Activated CD4-positive, alpha-beta memory T cell treated with anti-CD3 and anti-CD28 coated beads, Interleukin-2, amount 10 ng/mL, durations not matched to agents 7 days and 5 days (primary cell): ENCODE measurements at regions not wholly inside any gene's neighbourhood (a gene's known extent, or its start where the extent isn't known, plus 50 kb on each side); places are given as distances from the start of the nearest gene placed in this dataset.

Experiments
- CTCF ChIA-PET: fragments of 350-600 bp; sonication (Branson Sonifier 250); formaldehyde crosslinking; loops from one replicate; lab custom pipeline; 2021; ENCODE audit warnings: antibody characterized with exemption, inconsistent platforms; lab: Charles Lee
- POLR2A ChIA-PET: fragments of 350-600 bp; sonication (Branson Sonifier 250); formaldehyde crosslinking; loops from one replicate; lab custom pipeline; 2021; ENCODE audit warnings: antibody characterized with exemption; lab: Charles Lee
- DNase-seq: peaks from one replicate; pipeline ENCODE4 v3.0.0-alpha.2; 2020
- H3K27ac Mint-ChIP-seq: one replicate; pipeline ENCODE4 v1.8.0; 2021; ENCODE audit warnings: mild to moderate bottlenecking, mixed read lengths
- H3K27me3 Mint-ChIP-seq: one replicate; pipeline ENCODE4 v1.8.0; 2021; ENCODE audit warnings: mixed read lengths
- H3K36me3 Mint-ChIP-seq: one replicate; pipeline ENCODE4 v1.8.0; 2021; ENCODE audit warnings: low read depth, mixed read lengths
- H3K4me1 Mint-ChIP-seq: one replicate; pipeline ENCODE4 v1.8.0; 2021; ENCODE audit warnings: mixed read lengths
- H3K4me3 Mint-ChIP-seq: one replicate; pipeline ENCODE4 v1.8.0; 2021; ENCODE audit warnings: mild to moderate bottlenecking, mixed read lengths
- H3K9me3 Mint-ChIP-seq: one replicate; pipeline ENCODE4 v1.8.0; 2021; ENCODE audit warnings: mixed read lengths

DNA sequence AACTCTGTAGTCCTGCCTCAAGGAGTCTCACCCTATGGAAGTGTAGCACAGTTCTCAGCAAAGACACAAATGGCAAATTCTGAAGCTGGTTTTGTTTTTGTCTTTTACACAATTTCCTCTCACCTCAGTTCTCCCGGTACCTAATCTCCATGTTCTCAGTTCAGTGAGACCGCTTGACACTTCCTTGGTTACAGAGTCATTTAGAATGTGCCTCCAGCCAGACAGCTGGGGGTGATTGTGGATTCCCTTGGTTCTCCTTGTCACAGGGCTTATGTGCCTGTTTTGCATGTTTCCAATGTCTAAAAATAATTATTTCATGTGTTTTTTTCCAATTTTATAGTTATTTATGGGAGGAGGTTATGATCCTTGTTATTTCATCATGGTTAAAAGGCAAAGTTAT lies 379.5 kb upstream of the MAP2 start:
- ChIA-PET POLR2A (no interaction called here), CTCF (no interaction called here)
- Mint-ChIP-seq H3K9me3 (no peaks in the 10 kb centered on the region), H3K4me3 (no peak overlapping the region), H3K27me3 (no peaks in the 10 kb centered on the region), H3K36me3 (no peaks in the 10 kb centered on the region), H3K27ac (no peak overlapping the region), H3K4me1 (no peaks in the 10 kb centered on the region)
- no peak for DNase-seq

DNA sequence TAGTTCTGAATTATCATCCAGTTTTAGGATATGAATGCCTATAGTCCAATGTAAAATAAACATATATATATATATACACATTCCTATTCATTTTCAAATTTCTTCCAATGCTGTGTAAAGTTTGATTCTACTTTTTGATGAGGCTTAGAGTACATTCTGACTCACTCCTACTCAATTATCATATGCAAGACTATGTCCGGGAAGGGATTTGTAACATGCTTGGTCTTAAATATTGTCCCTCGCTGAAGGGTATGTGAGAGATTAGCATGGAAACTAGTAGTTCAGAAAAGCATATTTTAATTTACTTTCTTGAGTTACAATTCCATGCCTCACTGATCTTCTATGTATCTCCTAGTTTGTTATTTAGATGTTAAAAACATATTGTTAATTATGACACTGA lies 377.7 kb upstream of the MAP2 start:
- CTCF ChIA-PET = no interaction called here
- Mint-ChIP-seq H3K4me3 (no peak overlapping the region), H3K36me3 (no peaks in the 10 kb centered on the region), H3K9me3 (no peaks in the 10 kb centered on the region), H3K27me3 (no peaks in the 10 kb centered on the region), H3K4me1 (no peaks in the 10 kb centered on the region), H3K27ac (no peak overlapping the region)
- POLR2A ChIA-PET = no interaction called here
- DNase-seq = no peak

DNA sequence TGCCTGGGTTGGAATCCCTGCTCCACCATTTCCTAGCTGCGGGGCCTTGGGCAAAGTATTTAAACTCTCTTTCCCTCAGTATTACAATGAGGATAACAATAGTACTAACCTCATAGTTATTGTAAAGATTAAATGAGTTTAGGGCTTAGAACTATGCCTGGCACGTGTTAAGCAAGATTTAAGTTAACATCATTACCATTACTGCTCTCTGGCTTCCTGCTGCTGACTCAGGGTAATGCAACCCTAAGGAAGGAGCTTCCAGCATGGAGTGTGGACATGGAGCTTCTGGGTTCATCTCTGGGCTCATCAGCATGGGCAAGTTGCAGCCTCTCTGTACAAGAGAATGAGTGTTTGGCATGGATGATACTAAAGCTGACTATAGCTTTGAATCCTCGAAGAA lies 374.2 kb upstream of the MAP2 start:
- CTCF ChIA-PET = no interaction called here

DNA sequence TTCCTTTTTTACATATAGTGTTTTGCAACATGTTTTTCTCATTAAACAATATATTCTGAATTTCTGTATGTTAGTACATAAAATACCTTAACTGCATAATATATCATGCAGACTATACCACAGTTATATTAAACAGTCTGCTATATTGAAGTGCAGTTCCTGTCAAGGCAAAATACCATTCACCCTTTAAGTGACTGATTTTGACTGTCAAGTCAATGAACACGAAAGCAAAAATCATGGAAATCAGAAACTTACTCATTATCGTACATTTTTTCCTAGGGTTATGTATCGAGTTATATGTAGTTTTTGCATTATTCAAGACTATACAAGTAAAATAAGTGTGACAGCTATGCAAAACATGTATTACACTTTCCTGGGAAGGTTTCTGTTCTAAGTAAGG lies 361.6 kb upstream of the MAP2 start:
- Mint-ChIP-seq H3K27me3 (no peaks in the 10 kb centered on the region), H3K4me3 (no peak overlapping the region), H3K4me1 (no peaks in the 10 kb centered on the region), H3K36me3 (no peaks in the 10 kb centered on the region), H3K27ac (no peak overlapping the region), H3K9me3 (peaks cover 4% of the 10 kb centered on the region)
- DNase-seq = no peak
- ChIA-PET CTCF (no interaction called here), POLR2A (no interaction called here)

More for the DNA sequence above, 374.2 kb upstream of the MAP2 start:
- H3K9me3 Mint-ChIP-seq = no peaks in the 10 kb centered on the region
- POLR2A ChIA-PET = no interaction called here
- H3K36me3 Mint-ChIP-seq = no peaks in the 10 kb centered on the region
- H3K27me3 Mint-ChIP-seq = no peaks in the 10 kb centered on the region
- DNase-seq = no peak
- H3K27ac Mint-ChIP-seq = no peak overlapping the region
- no peak overlapping the region for H3K4me3 Mint-ChIP-seq
- no peaks in the 10 kb centered on the region for H3K4me1 Mint-ChIP-seq

DNA sequence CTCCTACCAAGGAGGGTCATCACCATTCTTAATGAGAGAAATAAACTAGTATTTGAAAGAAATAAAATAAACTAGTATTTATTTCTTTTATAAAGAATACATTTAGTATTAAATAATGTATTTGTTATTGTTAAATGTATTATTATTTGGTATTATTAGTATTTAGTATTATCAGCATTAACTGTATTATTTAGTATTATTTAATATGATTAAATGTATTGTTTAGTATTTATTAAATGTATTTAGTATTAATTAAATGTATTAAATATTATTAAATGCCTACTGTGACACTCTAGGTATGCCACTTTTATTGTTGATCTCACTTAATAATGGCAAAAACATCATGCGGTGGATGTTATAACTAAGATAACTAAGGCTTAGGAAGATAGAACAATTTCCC lies 353.6 kb upstream of the MAP2 start:
- no peaks in the 10 kb centered on the region for H3K36me3 Mint-ChIP-seq
- no peaks in the 10 kb centered on the region for H3K4me1 Mint-ChIP-seq
- ChIA-PET CTCF (no interaction called here), POLR2A (no interaction called here)
- no peaks in the 10 kb centered on the region for H3K9me3 Mint-ChIP-seq
- H3K27ac Mint-ChIP-seq = no peak overlapping the region
- no peak for DNase-seq
- no peaks in the 10 kb centered on the region for H3K27me3 Mint-ChIP-seq
- no peak overlapping the region for H3K4me3 Mint-ChIP-seq

DNA sequence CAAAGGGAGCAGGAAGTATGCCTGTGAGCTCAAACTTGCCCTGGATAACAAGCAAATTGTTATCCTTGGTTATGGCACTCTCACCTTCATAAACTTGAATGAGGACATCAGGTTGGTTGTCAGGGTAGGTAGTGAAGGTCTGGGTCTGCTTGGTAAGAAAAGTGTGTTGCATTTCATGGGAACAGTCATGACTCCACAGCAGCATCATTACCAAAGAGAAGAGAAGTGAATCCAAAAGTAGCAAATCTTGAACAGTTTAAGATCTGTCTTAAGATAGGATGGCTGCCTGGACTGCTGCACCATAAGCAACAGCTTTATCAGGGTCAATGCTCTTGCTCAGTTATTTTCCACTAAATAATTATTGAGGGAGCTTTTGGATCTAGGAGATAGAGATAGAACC lies 350.7 kb upstream of the MAP2 start:
- no peak for DNase-seq
- ChIA-PET CTCF (no interaction called here), POLR2A (no interaction called here)
- Mint-ChIP-seq H3K4me3 (no peak overlapping the region), H3K4me1 (no peaks in the 10 kb centered on the region), H3K36me3 (no peaks in the 10 kb centered on the region), H3K27ac (no peak overlapping the region), H3K27me3 (no peaks in the 10 kb centered on the region), H3K9me3 (peaks cover 2% of the 10 kb centered on the region)

DNA sequence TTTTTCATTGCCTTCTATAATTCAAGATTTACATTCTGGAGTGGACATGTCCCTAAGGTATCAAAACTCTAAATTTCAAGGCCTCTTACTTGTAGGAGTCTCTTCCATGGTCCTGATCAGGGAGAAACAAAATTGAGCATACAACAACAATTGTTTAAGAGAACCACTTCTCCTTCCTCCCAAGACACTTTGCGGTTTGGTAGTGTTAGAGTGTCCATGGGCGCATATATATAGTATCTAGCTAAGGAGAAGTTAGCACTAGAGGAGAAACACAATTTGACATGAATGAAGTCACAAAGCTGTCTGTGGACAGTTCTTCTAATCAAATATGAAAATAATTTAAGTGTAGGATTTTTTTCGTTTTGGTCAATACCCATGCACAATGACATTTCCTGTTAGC lies 349.1 kb upstream of the MAP2 start:
- H3K36me3 Mint-ChIP-seq = no peaks in the 10 kb centered on the region
- H3K27me3 Mint-ChIP-seq = no peaks in the 10 kb centered on the region
- no peak for DNase-seq
- POLR2A ChIA-PET = no interaction called here
- no peak overlapping the region for H3K4me3 Mint-ChIP-seq
- H3K4me1 Mint-ChIP-seq = no peaks in the 10 kb centered on the region
- CTCF ChIA-PET = no interaction called here
- no peak overlapping the region for H3K27ac Mint-ChIP-seq
- H3K9me3 Mint-ChIP-seq = peaks cover 2% of the 10 kb centered on the region

DNA sequence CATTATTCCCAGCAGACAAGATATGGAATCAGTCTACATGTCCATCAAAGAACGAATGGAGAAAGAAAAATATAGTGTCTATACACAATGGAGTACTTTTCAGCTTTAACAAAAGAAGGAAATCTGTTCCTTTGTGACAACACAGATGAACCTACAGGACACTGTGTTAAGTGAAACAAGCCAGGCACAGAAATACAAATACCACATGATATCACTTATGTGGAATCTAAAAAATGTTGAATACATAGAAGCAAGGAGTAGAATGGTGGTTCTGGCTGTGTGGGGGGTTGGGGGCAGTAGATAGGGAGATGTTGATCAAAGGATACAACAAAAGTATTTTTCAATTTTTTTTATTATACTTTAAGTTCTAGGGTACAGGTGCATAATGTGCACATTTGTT lies 347.7 kb upstream of the MAP2 start:
- no peak for DNase-seq
- peaks cover 2% of the 10 kb centered on the region for H3K9me3 Mint-ChIP-seq
- POLR2A ChIA-PET = no interaction called here
- H3K27ac Mint-ChIP-seq = no peak overlapping the region
- H3K27me3 Mint-ChIP-seq = no peaks in the 10 kb centered on the region
- CTCF ChIA-PET = no interaction called here
- H3K4me3 Mint-ChIP-seq = no peak overlapping the region
- no peaks in the 10 kb centered on the region for H3K4me1 Mint-ChIP-seq
- no peaks in the 10 kb centered on the region for H3K36me3 Mint-ChIP-seq

DNA sequence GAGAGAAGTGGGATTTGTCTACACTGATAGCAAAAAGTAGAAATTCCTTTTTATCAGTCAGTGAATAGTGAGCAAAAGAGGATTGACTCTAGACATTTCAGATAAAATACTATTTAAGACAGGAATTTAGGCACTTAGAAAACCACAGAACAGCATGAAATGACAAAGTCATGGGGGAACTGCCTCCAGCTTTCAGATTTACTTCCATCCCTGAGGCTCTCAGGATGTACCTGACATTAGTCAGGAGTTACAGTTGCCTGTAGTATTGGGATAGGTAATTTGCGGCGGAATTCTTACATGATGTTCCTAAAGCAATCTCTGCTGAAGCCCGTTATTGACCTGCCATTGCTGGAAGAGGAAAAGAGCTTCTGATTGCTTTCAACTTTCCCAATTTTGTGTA lies 337.1 kb upstream of the MAP2 start:
- Mint-ChIP-seq H3K27me3 (no peaks in the 10 kb centered on the region), H3K9me3 (no peaks in the 10 kb centered on the region), H3K27ac (no peak overlapping the region), H3K4me1 (no peaks in the 10 kb centered on the region), H3K36me3 (no peaks in the 10 kb centered on the region), H3K4me3 (no peak overlapping the region)
- ChIA-PET CTCF (no interaction called here), POLR2A (no interaction called here)
- no peak for DNase-seq

DNA sequence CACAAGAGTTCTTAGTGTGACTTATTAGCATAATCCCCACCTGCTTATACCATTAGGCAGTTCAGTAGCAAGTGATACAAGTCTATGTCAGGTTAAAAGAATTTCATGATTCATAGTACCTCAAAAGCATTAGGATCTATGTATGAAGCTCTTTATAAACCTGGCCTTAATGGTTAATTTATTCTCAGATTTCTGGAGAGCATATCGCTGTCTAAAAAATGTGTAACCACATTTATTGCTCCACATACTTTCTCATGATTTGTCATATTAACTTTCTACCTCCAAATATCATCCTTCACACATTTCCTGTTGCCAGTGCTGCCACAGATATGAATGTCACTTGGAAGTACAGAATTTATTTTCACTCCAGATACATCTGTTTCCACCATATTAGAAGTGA lies 332.8 kb upstream of the MAP2 start:
- H3K4me1 Mint-ChIP-seq = no peaks in the 10 kb centered on the region
- no peaks in the 10 kb centered on the region for H3K36me3 Mint-ChIP-seq
- DNase-seq = no peak
- ChIA-PET CTCF (no interaction called here), POLR2A (no interaction called here)
- no peaks in the 10 kb centered on the region for H3K27me3 Mint-ChIP-seq
- H3K4me3 Mint-ChIP-seq = no peak overlapping the region
- no peak overlapping the region for H3K27ac Mint-ChIP-seq
- H3K9me3 Mint-ChIP-seq = no peaks in the 10 kb centered on the region

DNA sequence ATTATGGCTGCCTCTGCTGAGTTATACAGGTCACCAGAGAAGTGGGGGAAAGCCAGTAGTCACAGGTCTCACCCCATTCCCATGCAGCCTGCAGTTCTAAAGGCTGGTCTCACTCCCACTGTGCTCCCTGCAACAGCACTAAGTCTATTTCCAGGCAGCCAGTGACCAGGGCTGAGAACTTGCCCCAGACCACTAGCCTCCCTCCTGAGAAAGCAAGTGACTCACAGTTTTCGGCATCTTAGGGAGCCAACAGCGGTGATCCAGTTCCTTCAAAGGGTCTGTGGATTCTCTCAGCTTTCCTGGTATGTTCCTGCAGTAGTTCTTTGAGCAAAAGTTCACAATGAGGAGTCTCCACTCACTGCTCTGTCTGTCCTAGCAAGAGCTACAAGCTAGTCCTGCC lies 329.6 kb upstream of the MAP2 start:
- no peak for DNase-seq
- Mint-ChIP-seq H3K27ac (no peak overlapping the region), H3K4me3 (no peak overlapping the region), H3K27me3 (no peaks in the 10 kb centered on the region), H3K9me3 (no peaks in the 10 kb centered on the region), H3K36me3 (no peaks in the 10 kb centered on the region), H3K4me1 (no peaks in the 10 kb centered on the region)
- ChIA-PET CTCF (no interaction called here), POLR2A (no interaction called here)

DNA sequence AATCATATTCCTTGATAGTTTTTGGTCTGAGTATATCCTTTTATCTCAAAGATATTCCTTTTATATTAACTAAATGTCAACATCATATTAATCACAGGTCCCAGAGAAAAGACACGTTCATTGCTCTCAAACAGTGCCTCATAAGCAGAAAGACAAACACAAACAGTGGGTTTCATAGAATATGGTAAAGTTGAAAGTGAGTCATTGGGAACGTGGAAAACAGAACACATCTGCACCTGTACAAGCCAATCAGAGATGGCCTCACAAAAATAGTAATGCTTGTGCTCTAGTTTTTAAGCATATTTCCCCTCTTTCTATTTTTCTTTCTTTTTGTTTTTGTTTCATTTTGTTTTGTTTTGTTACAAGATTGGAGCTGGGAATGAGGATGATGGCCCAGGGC lies 328.4 kb upstream of the MAP2 start:
- H3K4me1 Mint-ChIP-seq = no peaks in the 10 kb centered on the region
- H3K27me3 Mint-ChIP-seq = no peaks in the 10 kb centered on the region
- no peaks in the 10 kb centered on the region for H3K36me3 Mint-ChIP-seq
- no peak for DNase-seq
- ChIA-PET CTCF (no interaction called here), POLR2A (no interaction called here)
- H3K4me3 Mint-ChIP-seq = no peak overlapping the region
- H3K9me3 Mint-ChIP-seq = peaks cover 2% of the 10 kb centered on the region
- no peak overlapping the region for H3K27ac Mint-ChIP-seq

DNA sequence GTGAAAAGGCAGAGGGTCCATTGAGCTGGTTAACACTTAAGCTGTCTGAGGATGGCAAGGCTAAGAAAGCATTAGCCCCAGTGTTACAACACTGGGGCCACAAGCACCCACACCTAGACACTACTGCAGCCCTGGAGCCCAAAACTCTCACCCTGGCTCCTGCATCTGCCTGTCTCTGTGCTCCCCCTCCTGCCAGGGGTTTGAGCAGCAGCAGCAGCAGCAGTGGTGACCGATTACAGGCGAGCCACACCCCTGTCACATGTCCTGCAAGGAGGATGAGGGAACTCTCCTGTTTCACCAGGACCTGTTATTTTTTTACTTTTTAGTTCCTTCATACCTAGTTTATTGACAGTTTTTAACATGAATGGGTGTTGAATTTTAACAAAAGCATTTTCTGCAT lies 326.7 kb upstream of the MAP2 start:
- H3K27ac Mint-ChIP-seq = no peak overlapping the region
- H3K36me3 Mint-ChIP-seq = no peaks in the 10 kb centered on the region
- H3K4me1 Mint-ChIP-seq = no peaks in the 10 kb centered on the region
- no peak for DNase-seq
- peaks cover 2% of the 10 kb centered on the region for H3K9me3 Mint-ChIP-seq
- H3K4me3 Mint-ChIP-seq = no peak overlapping the region
- CTCF ChIA-PET = no interaction called here
- H3K27me3 Mint-ChIP-seq = no peaks in the 10 kb centered on the region
- POLR2A ChIA-PET = no interaction called here

DNA sequence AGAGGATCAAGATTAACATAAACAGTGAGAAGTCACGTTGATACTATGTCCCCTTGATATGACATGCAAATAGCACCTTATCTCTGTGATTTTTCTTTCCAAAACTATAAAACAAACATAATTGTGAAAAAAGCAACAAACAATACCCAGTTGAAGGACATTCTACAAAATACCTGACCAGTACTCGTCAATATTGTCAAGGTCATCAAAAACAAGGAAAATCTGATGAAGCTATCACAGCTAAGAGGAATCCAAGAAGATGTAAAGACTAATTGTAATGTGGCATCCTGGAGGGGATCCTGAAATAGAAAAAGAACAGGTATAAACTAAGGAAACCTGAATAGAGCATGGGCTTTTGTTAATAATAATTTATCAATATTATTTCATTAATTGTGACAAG lies 321.5 kb upstream of the MAP2 start:
- Mint-ChIP-seq H3K9me3 (peaks cover 5% of the 10 kb centered on the region), H3K36me3 (no peaks in the 10 kb centered on the region), H3K27me3 (no peaks in the 10 kb centered on the region), H3K4me3 (no peak overlapping the region), H3K27ac (no peak overlapping the region), H3K4me1 (no peaks in the 10 kb centered on the region)
- POLR2A ChIA-PET = no interaction called here
- DNase-seq = no peak
- CTCF ChIA-PET = no interaction called here

DNA sequence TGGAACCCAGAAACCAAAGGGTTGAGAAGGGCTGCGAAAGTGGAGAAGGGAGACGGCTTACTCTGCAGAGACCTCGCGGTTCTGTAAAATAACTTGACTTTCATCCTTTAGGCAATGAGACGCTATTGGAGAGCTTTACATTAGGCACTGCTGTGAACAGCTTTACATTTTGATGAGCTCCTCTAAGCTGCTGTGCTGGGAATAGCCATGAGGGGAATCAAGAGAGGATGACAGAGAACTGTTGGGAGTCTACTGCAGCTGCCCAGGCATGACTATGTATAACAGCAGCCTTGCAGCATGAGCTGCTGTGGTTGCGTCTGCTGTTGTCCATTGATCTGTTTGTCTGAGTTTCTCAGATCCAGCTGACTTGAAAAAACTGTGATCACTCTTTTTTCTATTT lies 310.8 kb upstream of the MAP2 start:
- H3K4me3 Mint-ChIP-seq = no peak overlapping the region
- no peaks in the 10 kb centered on the region for H3K36me3 Mint-ChIP-seq
- no peak for DNase-seq
- H3K4me1 Mint-ChIP-seq = no peaks in the 10 kb centered on the region
- no peaks in the 10 kb centered on the region for H3K9me3 Mint-ChIP-seq
- ChIA-PET POLR2A (no interaction called here), CTCF (no interaction called here)
- no peaks in the 10 kb centered on the region for H3K27me3 Mint-ChIP-seq
- H3K27ac Mint-ChIP-seq = no peak overlapping the region
